ENCODE measurements at regions not wholly inside any gene's neighbourhood (a gene's known extent, or its start where the extent isn't known, plus 50 kb on each side); places are given as distances from the start of the nearest gene placed in this dataset.

- TF ChIP-seq, protein P1, sequence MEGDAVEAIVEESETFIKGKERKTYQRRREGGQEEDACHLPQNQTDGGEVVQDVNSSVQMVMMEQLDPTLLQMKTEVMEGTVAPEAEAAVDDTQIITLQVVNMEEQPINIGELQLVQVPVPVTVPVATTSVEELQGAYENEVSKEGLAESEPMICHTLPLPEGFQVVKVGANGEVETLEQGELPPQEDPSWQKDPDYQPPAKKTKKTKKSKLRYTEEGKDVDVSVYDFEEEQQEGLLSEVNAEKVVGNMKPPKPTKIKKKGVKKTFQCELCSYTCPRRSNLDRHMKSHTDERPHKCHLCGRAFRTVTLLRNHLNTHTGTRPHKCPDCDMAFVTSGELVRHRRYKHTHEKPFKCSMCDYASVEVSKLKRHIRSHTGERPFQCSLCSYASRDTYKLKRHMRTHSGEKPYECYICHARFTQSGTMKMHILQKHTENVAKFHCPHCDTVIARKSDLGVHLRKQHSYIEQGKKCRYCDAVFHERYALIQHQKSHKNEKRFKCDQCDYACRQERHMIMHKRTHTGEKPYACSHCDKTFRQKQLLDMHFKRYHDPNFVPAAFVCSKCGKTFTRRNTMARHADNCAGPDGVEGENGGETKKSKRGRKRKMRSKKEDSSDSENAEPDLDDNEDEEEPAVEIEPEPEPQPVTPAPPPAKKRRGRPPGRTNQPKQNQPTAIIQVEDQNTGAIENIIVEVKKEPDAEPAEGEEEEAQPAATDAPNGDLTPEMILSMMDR (IDR thresholded peaks at IDR 0.05; ENCODE audit: insufficient read depth, low read depth, low read length), result no peak
- no peak overlapping the region for H3K4me3 ChIP-seq (ENCODE audit: low read depth, low read length)
- DNase-seq (ENCODE audit: low read depth), result no peak
Observed at GRCh38 chr10:78954689-78955088, 114.1 kb upstream of the ZMIZ1 start.

GRCh38 chr10:78955206-78955605 lies 113.6 kb upstream of the ZMIZ1 start:
- TF ChIP-seq, protein P1 (IDR thresholded peaks at IDR 0.05; ENCODE audit: insufficient read depth, low read depth, low read length), result no peak
- DNase-seq (ENCODE audit: low read depth), result no peak
- no peak overlapping the region for H3K4me3 ChIP-seq (ENCODE audit: low read depth, low read length)

DNA sequence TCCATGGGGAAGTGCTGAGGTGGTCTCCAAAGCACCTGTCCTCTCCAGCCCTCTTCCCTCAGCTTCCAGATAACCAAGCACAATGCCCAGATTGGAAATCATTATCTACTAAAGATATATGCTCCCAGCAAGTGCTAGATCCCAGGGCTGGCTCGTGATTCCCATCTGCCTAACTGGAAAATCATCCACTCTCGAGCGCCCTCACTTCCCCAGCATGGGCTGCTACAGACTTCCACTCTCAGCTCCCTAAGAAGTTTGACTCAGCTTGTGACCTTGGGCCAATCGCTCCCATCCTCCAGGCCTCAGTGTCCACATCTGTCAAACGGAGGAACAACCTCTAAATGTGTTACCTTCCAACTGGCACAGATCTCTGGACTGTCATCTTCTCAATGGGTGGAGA lies 112.4 kb upstream of the ZMIZ1 start:
- TF ChIP-seq, protein P1 (IDR thresholded peaks at IDR 0.05; ENCODE audit: insufficient read depth, low read depth, low read length), result no peak
- no peak overlapping the region for H3K4me3 ChIP-seq (ENCODE audit: low read depth, low read length)
- no peak for DNase-seq (ENCODE audit: low read depth)

- TF ChIP-seq, protein P1 (IDR thresholded peaks at IDR 0.05; ENCODE audit: insufficient read depth, low read depth, low read length), result no peak
- H3K4me3 ChIP-seq (ENCODE audit: low read depth, low read length), result no peak overlapping the region
- no peak for DNase-seq (ENCODE audit: low read depth)
Observed at GRCh38 chr10:78957471-78958039, 111.2 kb upstream of the ZMIZ1 start.

GRCh38 chr10:78959217-78959923 lies 109.4 kb upstream of the ZMIZ1 start:
- no peak for DNase-seq (ENCODE audit: low read depth)
- no peak overlapping the region for H3K4me3 ChIP-seq (ENCODE audit: low read depth, low read length)
- TF ChIP-seq, protein P1 (IDR thresholded peaks at IDR 0.05; ENCODE audit: insufficient read depth, low read depth, low read length), result no peak

- H3K4me3 ChIP-seq (ENCODE audit: low read depth, low read length), result no peak overlapping the region
- TF ChIP-seq, protein P1 (IDR thresholded peaks at IDR 0.05; ENCODE audit: insufficient read depth, low read depth, low read length), result no peak
- no peak for DNase-seq (ENCODE audit: low read depth)
Observed at GRCh38 chr10:78959924-78960285, 108.9 kb upstream of the ZMIZ1 start.

Data from fibroblast of villous mesenchyme (primary cell).